Nephron (organoid): ENCODE measurements at regions not wholly inside any gene's neighbourhood (a gene's known extent, or its start where the extent isn't known, plus 50 kb on each side); places are given as distances from the start of the nearest gene placed in this dataset.

Experiments
- H3K27ac Mint-ChIP-seq, 3 experiments: 2 replicates each; pipeline ENCODE4 v1.8.0; 2020; ENCODE audit warnings: mixed read lengths in 3 of 3, mild to moderate bottlenecking in 2 of 3, moderate library complexity in 1 of 3
- H3K27me3 Mint-ChIP-seq: 2 replicates; pipeline ENCODE4 v1.8.0; 2021; ENCODE audit warnings: low read depth, mild to moderate bottlenecking, moderate library complexity, mixed read lengths
- H3K36me3 Mint-ChIP-seq: 2 replicates; pipeline ENCODE4 v1.8.0; 2020; ENCODE audit warnings: low read depth, mixed read lengths
- H3K4me1 Mint-ChIP-seq: 2 replicates; pipeline ENCODE4 v1.8.0; 2020; ENCODE audit warnings: mixed read lengths
- H3K4me3 Mint-ChIP-seq, 3 experiments: 2 replicates each; pipeline ENCODE4 v1.8.0; 2020; ENCODE audit warnings: mild to moderate bottlenecking in 3 of 3, mixed read lengths in 3 of 3, moderate library complexity in 2 of 3
- H3K9me3 Mint-ChIP-seq: 2 replicates; pipeline ENCODE4 v1.8.0; 2020; ENCODE audit warnings: mixed read lengths
- TF ChIP-seq, protein P1 (sequence below), 3 experiments: fragments of 200-600 bp; sonication (generic); IDR thresholded peaks; one replicate each; pipeline ENCODE4 v1.5.0; 2021; ENCODE audit warnings: antibody characterized with exemption in 3 of 3; ENCODE audit not compliant: unreplicated experiment in 3 of 3

DNA sequence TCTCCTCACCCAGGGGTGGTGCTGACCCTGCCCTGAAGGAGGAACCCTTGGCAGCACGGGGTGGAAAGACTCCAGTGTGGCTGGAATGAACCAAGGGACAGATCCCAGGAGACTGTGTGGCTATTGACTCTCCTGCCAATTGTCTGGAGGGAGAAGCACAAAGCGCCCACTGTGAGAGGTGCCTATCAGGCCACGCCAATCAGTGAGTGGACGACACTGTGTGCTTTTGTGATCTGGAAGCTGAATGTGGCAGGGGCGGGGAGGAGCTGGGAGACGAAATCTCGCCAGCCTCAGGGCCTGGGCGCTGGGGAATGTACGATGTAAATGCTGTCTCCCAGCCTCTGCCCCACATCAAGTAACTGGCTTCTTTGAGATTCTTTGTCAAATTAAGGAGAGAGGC, 167.1 kb downstream of the ZBTB18 start:
- no peaks in the 10 kb centered on the region for H3K9me3 Mint-ChIP-seq
- TF ChIP-seq, protein P1, sequence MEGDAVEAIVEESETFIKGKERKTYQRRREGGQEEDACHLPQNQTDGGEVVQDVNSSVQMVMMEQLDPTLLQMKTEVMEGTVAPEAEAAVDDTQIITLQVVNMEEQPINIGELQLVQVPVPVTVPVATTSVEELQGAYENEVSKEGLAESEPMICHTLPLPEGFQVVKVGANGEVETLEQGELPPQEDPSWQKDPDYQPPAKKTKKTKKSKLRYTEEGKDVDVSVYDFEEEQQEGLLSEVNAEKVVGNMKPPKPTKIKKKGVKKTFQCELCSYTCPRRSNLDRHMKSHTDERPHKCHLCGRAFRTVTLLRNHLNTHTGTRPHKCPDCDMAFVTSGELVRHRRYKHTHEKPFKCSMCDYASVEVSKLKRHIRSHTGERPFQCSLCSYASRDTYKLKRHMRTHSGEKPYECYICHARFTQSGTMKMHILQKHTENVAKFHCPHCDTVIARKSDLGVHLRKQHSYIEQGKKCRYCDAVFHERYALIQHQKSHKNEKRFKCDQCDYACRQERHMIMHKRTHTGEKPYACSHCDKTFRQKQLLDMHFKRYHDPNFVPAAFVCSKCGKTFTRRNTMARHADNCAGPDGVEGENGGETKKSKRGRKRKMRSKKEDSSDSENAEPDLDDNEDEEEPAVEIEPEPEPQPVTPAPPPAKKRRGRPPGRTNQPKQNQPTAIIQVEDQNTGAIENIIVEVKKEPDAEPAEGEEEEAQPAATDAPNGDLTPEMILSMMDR (IDR thresholded peaks at IDR 0.05; ENCODE audit: unreplicated experiment in 3 of 3), result no peak
- H3K4me3 Mint-ChIP-seq, result no peak overlapping the region
- no peaks in the 10 kb centered on the region for H3K36me3 Mint-ChIP-seq
- no peak overlapping the region for H3K27ac Mint-ChIP-seq
- peaks cover 11% of the 10 kb centered on the region for H3K27me3 Mint-ChIP-seq
- peaks cover 27% of the 10 kb centered on the region for H3K4me1 Mint-ChIP-seq

DNA sequence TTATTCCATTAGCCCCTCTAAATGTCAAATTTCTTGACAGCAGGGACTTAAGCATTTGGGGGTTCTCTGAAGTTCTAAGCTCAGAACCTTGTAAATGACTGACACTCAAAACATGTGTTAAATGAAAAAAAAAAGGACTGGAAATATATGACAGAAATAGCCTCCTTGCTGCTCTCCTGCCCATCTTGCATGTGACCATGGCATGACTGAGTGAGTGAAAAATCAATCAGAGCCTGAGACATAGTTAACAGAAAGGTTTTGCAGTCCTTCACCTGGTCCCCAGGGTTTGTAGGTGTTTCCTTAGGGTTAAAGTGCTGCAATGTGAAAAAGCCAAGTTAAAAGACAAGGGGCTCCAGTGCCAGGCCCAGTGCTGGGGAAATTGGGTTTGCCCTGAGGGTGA, 168.1 kb downstream of the ZBTB18 start:
- TF ChIP-seq, protein P1 (IDR thresholded peaks at IDR 0.05; ENCODE audit: unreplicated experiment in 3 of 3), result no peak
- Mint-ChIP-seq H3K36me3 (no peaks in the 10 kb centered on the region), H3K27ac (no peak overlapping the region), H3K27me3 (peaks cover 11% of the 10 kb centered on the region), H3K4me1 (peaks cover 22% of the 10 kb centered on the region), H3K4me3 (no peak overlapping the region), H3K9me3 (no peaks in the 10 kb centered on the region)

GRCh38 chr1:244219802-244220201, 168.7 kb downstream of the ZBTB18 start:
- H3K9me3 Mint-ChIP-seq, result no peaks in the 10 kb centered on the region
- TF ChIP-seq, protein P1 (IDR thresholded peaks at IDR 0.05; ENCODE audit: unreplicated experiment in 3 of 3), result no peak
- no peak overlapping the region for H3K27ac Mint-ChIP-seq
- H3K4me1 Mint-ChIP-seq, result peaks cover 15% of the 10 kb centered on the region
- no peaks in the 10 kb centered on the region for H3K36me3 Mint-ChIP-seq
- peaks cover 11% of the 10 kb centered on the region for H3K27me3 Mint-ChIP-seq
- no peak overlapping the region for H3K4me3 Mint-ChIP-seq

GRCh38 chr1:244220410-244220809, 169.3 kb downstream of the ZBTB18 start:
- TF ChIP-seq, protein P1 (IDR thresholded peaks at IDR 0.05; ENCODE audit: unreplicated experiment in 3 of 3), result no peak
- H3K4me1 Mint-ChIP-seq, result peaks cover 15% of the 10 kb centered on the region
- no peaks in the 10 kb centered on the region for H3K36me3 Mint-ChIP-seq
- no peak overlapping the region for H3K27ac Mint-ChIP-seq
- no peaks in the 10 kb centered on the region for H3K9me3 Mint-ChIP-seq
- H3K4me3 Mint-ChIP-seq, result no peak overlapping the region
- peaks cover 15% of the 10 kb centered on the region for H3K27me3 Mint-ChIP-seq

GRCh38 chr1:244221991-244222390, 170.9 kb downstream of the ZBTB18 start:
- Mint-ChIP-seq H3K36me3 (no peaks in the 10 kb centered on the region), H3K4me3 (no peak overlapping the region), H3K4me1 (peaks cover 10% of the 10 kb centered on the region), H3K9me3 (no peaks in the 10 kb centered on the region), H3K27ac (peak overlapping the region in 1 of 3 experiments; percentile 38), H3K27me3 (peaks cover 15% of the 10 kb centered on the region)
- TF ChIP-seq, protein P1 (IDR thresholded peaks at IDR 0.05; ENCODE audit: unreplicated experiment in 3 of 3), result no peak
